Stomach (tissue), 8 donors: ENCODE measurements at regions not wholly inside any gene's neighbourhood (a gene's known extent, or its start where the extent isn't known, plus 50 kb on each side); places are given as distances from the start of the nearest gene placed in this dataset.

Experiments
- DNase-seq, 2 donors: peaks; one replicate each; pipeline versions ENCODE4 v3.0.0 to v3.0.0-alpha.2; 2013 to 2019
- H3K27ac ChIP-seq, 5 donors: fragments of 200-600 bp in 4 of 5; sonication (generic) in 4 of 5; one replicate each; pipeline ENCODE4 v1.5.1; 2013 to 2019; ENCODE audit warnings: mild to moderate bottlenecking in 1 of 5, moderate library complexity in 1 of 5
- H3K27me3 ChIP-seq, 3 donors: fragments of 200-600 bp; sonication (generic); one replicate each; pipeline ENCODE4 v1.5.1; 2017 to 2019; ENCODE audit warnings: mixed run types in 1 of 3
- H3K36me3 ChIP-seq, 4 donors: fragments of 200-600 bp; sonication (generic); 1 replicate in 3 of 4; 2 replicates in 1 of 4; pipeline ENCODE4 v1.5.1; 2016 to 2019
- H3K4me1 ChIP-seq, 4 donors: fragments of 200-600 bp; sonication (generic); one replicate each; pipeline ENCODE4 v1.5.1; 2016 to 2019
- H3K4me3 ChIP-seq, 4 donors: fragments of 200-600 bp; sonication (generic) in 3 of 4; one replicate each; pipeline ENCODE4 v1.5.1; 2016 to 2019; ENCODE audit warnings: mild to moderate bottlenecking in 1 of 4
- H3K9me3 ChIP-seq, 4 donors: fragments of 200-600 bp; sonication (generic); one replicate each; pipeline ENCODE4 v1.5.1; 2016 to 2019
- CTCF ChIP-seq, 7 experiments: fragments of 450-650 bp in 4 of 7; fragments of 200-600 bp in 3 of 7; sonication (generic) in 3 of 7; IDR thresholded peaks; one replicate each; pipeline ENCODE4 v1.5.1; 2016 to 2019; ENCODE audit warnings: antibody characterized with exemption in 7 of 7, control low read depth in 2 of 7, mild to moderate bottlenecking in 1 of 7
- EP300 ChIP-seq: sonication (generic); formaldehyde crosslinking; IDR thresholded peaks from one replicate; pipeline ENCODE4 v1.6.1; 2017; ENCODE audit warnings: antibody characterized with exemption
- POLR2A ChIP-seq, 4 donors: fragments of 450-650 bp; IDR thresholded peaks; one replicate each; pipeline ENCODE4 v1.6.1; 2016; ENCODE audit warnings: antibody characterized with exemption in 4 of 4, control low read depth in 2 of 4, mild to moderate bottlenecking in 1 of 4, moderate library complexity in 1 of 4
- POLR2AphosphoS5 ChIP-seq, 3 donors: sonication (generic); formaldehyde crosslinking; IDR thresholded peaks; one replicate each; pipeline ENCODE4 v1.6.1; 2016; ENCODE audit warnings: antibody characterized with exemption in 3 of 3
- WGBS, 5 donors: extraction: QIAGEN DNeasy Blood & Tissue Kit in 3 of 5; methylation state at CpG; one replicate each; pipeline versions ENCODE4 v1.1.5 to v1.1.7; 2013 to 2018; 5-methylcytosine and 5-hydroxymethylcytosine counted together
- intact Hi-C: fragments of 100-400 bp; cut with DNase I; formaldehyde crosslinking; loops from one replicate; pipeline ENCODE4 v1.15.1; 2023; ENCODE audit warnings: low total_unique reads
- donor health status: healthy with polysubstance abuse.
- donor health status: Bipolar disorder and iron deficiency.
- donor health status: healthy.

DNA sequence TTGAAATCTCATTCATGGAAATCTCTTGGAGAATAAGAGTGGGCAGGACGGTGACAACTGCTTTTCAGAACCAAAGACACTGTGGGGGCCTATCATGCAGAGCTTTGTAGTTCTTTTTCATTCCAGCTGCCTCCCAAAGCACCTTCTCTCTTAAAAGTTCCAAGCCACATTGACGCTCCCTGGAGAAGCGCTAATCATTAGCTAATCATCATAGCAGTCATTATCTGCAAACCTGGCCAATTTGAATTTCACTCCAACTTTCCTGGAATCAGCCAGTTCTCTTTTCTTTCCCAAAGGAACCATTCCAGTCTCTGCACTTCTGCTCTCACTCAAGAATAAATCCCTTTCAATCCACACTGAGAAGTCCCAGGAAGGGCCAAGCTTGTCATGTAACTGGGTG is 1144.1 kb upstream of the IGFBP7 start:
- Histone ChIP-seq H3K9me3 (no peaks in the 10 kb centered on the region), H3K27ac (no peak overlapping the region), H3K4me1 (no peaks in the 10 kb centered on the region), H3K4me3 (no peak overlapping the region), H3K36me3 (no peaks in the 10 kb centered on the region), H3K27me3 (no peaks in the 10 kb centered on the region)
- intact Hi-C loops, result no loop called here
- whole genome bisulfite sequencing, 5 donors, result 69 to 82% (median 77%) methylated on average over 3 of the region's 3 CpGs
- DNase-seq, result no peak
- no peak for TF ChIP-seq POLR2AphosphoS5 (IDR thresholded peaks at IDR 0.05)
- no peak for TF ChIP-seq CTCF (IDR thresholded peaks at IDR 0.05)
- TF ChIP-seq POLR2A (IDR thresholded peaks at IDR 0.05), result no peak
- TF ChIP-seq EP300, result no peak

- intact Hi-C loops, result no loop called here
- H3K9me3 ChIP-seq, result no peaks in the 10 kb centered on the region
- TF ChIP-seq POLR2A (IDR thresholded peaks at IDR 0.05) (no peak), EP300 (no peak), POLR2AphosphoS5 (IDR thresholded peaks at IDR 0.05) (no peak), CTCF (IDR thresholded peaks at IDR 0.05) (no peak)
- peak in 1 of 2 donors; percentile 4 for DNase-seq
- no peak overlapping the region for H3K27ac ChIP-seq
- no peaks in the 10 kb centered on the region for H3K4me1 ChIP-seq
- H3K4me3 ChIP-seq, result no peak overlapping the region
- no peaks in the 10 kb centered on the region for H3K27me3 ChIP-seq
- 83 to 93% (median 90%) methylated on average over 2 of the region's 2 CpGs for WGBS, 5 donors
- H3K36me3 ChIP-seq, result no peaks in the 10 kb centered on the region
Observed at GRCh38 chr4:58252656-58253055, 1142.5 kb upstream of the IGFBP7 start.

DNA sequence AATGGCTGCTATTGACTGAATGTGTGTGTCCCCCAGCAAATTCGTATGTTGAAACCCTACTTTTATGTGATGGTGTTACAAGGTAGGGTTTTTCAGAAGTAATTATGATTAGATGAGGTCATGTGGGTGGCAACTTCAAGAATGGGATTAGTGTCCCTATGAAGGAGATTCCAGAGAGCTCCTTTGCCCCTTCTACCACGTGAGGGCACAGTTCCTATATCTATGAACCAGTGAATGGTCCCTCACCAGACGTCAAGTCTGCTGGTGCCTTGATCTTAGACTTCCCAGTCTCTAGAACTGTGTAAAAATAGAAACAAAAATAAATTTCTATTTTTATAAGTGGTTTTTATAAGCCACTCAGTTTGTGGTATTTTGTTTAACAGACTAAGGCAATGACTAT is 1137.6 kb upstream of the IGFBP7 start:
- intact Hi-C loops, result no loop called here
- WGBS, 5 donors, result 46 to 61% (median 53%) methylated on average over 3 of the region's 3 CpGs
- TF ChIP-seq POLR2AphosphoS5 (IDR thresholded peaks at IDR 0.05) (no peak), EP300 (no peak), POLR2A (IDR thresholded peaks at IDR 0.05) (no peak), CTCF (IDR thresholded peaks at IDR 0.05) (no peak)

DNA sequence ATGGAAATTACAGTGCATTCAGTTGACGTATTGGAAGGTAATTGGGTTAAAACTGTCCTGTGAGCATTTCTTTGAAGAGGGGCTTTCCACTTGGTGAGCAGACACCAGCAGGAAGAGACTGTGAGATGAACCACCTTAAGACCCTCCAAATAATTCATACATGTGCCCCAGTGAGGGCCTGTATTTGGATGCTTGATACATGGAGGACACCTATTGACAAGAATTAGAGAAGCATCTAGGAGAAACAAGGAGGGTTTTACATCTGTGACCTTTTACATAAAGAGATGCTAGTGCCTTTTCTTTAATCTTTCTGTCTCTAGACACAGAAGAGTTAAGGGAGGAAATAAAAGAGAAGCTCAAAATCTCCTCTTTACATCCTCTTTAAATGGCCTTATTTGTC is 1115.3 kb upstream of the IGFBP7 start:
- DNase-seq, result no peak
- no peaks in the 10 kb centered on the region for H3K4me1 ChIP-seq
- WGBS, 5 donors, result 80 to 94% (median 85%) methylated on average over 1 of the region's 1 CpG
- intact Hi-C loops, result no loop called here
- TF ChIP-seq CTCF (IDR thresholded peaks at IDR 0.05) (no peak), POLR2A (IDR thresholded peaks at IDR 0.05) (no peak), POLR2AphosphoS5 (IDR thresholded peaks at IDR 0.05) (no peak), EP300 (no peak)
- H3K27me3 ChIP-seq, result no peaks in the 10 kb centered on the region
- no peaks in the 10 kb centered on the region for H3K36me3 ChIP-seq
- no peak overlapping the region for H3K27ac ChIP-seq
- no peaks in the 10 kb centered on the region for H3K9me3 ChIP-seq
- H3K4me3 ChIP-seq, result no peak overlapping the region

More for the DNA sequence above, 1137.6 kb upstream of the IGFBP7 start:
- H3K27ac ChIP-seq, result no peak overlapping the region
- no peak for DNase-seq
- H3K4me3 ChIP-seq, result no peak overlapping the region
- H3K36me3 ChIP-seq, result no peaks in the 10 kb centered on the region
- H3K4me1 ChIP-seq, result no peaks in the 10 kb centered on the region
- H3K27me3 ChIP-seq, result no peaks in the 10 kb centered on the region
- H3K9me3 ChIP-seq, result no peaks in the 10 kb centered on the region
